Activated CD4-positive, CD25-positive, alpha-beta regulatory T cell (primary cell): ENCODE measurements at regions not wholly inside any gene's neighbourhood (a gene's known extent, or its start where the extent isn't known, plus 50 kb on each side); places are given as distances from the start of the nearest gene placed in this dataset.

Experiments
- DNase-seq, 4 experiments: peaks; one replicate each; lab custom pipeline; 2025; lab: John Stamatoyannopoulos, UW

- DNase-seq = no peak
Observed at GRCh38 chr11:80155412-80156017, 714.7 kb upstream of the TENM4 start.

GRCh38 chr11:80146232-80146631, 705.4 kb upstream of the TENM4 start:
- no peak for DNase-seq

GRCh38 chr11:80144897-80145594, 704.2 kb upstream of the TENM4 start:
- no peak for DNase-seq

- DNase-seq = no peak
Observed at GRCh38 chr11:80136991-80137390, 696.2 kb upstream of the TENM4 start.

GRCh38 chr11:80129396-80129795, 688.6 kb upstream of the TENM4 start:
- no peak for DNase-seq

- no peak for DNase-seq
Observed at GRCh38 chr11:80122211-80122610, 681.4 kb upstream of the TENM4 start.

GRCh38 chr11:80118073-80118472, 677.2 kb upstream of the TENM4 start:
- DNase-seq = no peak

- DNase-seq = no peak
Observed at GRCh38 chr11:80116796-80117195, 676.0 kb upstream of the TENM4 start.

GRCh38 chr11:80109652-80110051, 668.8 kb upstream of the TENM4 start:
- no peak for DNase-seq

GRCh38 chr11:80109031-80109430, 668.2 kb upstream of the TENM4 start:
- DNase-seq = no peak

GRCh38 chr11:80107415-80107814, 666.6 kb upstream of the TENM4 start:
- DNase-seq = no peak

GRCh38 chr11:80104191-80104590, 663.4 kb upstream of the TENM4 start:
- DNase-seq = no peak

GRCh38 chr11:80103142-80103859, 662.5 kb upstream of the TENM4 start:
- DNase-seq = no peak

GRCh38 chr11:80097146-80097545, 656.3 kb upstream of the TENM4 start:
- DNase-seq = no peak

GRCh38 chr11:80096736-80097135, 655.9 kb upstream of the TENM4 start:
- no peak for DNase-seq

GRCh38 chr11:80086496-80087055, 645.7 kb upstream of the TENM4 start:
- no peak for DNase-seq

- DNase-seq = no peak
Observed at GRCh38 chr11:80085563-80085962, 644.7 kb upstream of the TENM4 start.

GRCh38 chr11:80084608-80085007, 643.8 kb upstream of the TENM4 start:
- no peak for DNase-seq

- DNase-seq = no peak
Observed at GRCh38 chr11:80083531-80083951, 642.7 kb upstream of the TENM4 start.

- no peak for DNase-seq
Observed at GRCh38 chr11:80082406-80082805, 641.6 kb upstream of the TENM4 start.

- no peak for DNase-seq
Observed at GRCh38 chr11:80077113-80077512, 636.3 kb upstream of the TENM4 start.

- DNase-seq = no peak
Observed at GRCh38 chr11:80074837-80075236, 634.0 kb upstream of the TENM4 start.

GRCh38 chr11:80066291-80066690, 625.5 kb upstream of the TENM4 start:
- no peak for DNase-seq
